Nucleus accumbens (tissue), 56 donors: ENCODE measurements at regions not wholly inside any gene's neighbourhood (a gene's known extent, or its start where the extent isn't known, plus 50 kb on each side); places are given as distances from the start of the nearest gene placed in this dataset.
"Not testable (repeated sequence)": the region's sequence is repeated elsewhere in the genome, so short reads cannot be mapped to it uniquely, and the experiment has no call there.

ENCODE experiments used
- DNase-seq, 56 donors: peaks; one replicate each; lab custom pipeline; 2025; lab: John Stamatoyannopoulos, UW

DNA sequence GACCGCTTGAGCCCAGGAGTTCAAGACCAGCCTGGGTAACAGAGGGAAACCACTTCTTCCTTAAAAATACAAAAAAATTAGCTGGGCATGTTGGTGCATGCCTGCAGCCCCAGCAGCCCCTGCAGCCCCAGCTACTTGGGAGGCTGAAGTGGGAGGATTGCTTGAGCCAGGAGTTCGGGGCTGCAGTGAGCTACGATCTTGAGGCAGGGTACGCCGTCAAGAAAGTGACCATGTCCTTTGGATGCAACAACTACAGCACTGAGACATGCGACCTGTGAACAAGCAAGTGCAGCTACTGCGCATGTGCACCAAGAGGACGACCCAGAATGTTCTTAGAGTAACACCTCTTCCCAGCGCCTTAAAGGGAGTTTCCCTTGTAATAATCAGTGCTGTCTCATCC lies 66.6 kb upstream of the ZNF479 start:
- DNase-seq: no peak

DNA sequence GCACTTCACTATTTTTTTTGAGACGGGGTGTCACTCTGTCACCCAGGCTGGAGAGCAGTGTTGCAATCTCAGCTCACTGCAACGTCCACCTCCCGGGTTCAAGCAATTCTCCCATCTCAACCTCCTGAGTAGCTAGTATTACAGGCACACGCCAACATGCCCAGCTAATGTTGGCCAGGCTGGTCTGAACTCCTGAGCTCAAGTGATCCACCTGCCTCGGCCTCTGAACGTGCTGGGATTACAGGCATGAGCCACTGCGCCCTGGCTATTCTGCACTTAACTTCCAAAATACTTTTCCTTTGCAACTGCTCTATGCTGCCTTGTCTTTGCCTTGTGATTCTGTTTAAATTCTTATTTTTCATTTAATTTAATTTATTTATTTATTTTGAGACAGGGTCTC lies 67.0 kb upstream of the ZNF479 start:
- no peak for DNase-seq

DNA sequence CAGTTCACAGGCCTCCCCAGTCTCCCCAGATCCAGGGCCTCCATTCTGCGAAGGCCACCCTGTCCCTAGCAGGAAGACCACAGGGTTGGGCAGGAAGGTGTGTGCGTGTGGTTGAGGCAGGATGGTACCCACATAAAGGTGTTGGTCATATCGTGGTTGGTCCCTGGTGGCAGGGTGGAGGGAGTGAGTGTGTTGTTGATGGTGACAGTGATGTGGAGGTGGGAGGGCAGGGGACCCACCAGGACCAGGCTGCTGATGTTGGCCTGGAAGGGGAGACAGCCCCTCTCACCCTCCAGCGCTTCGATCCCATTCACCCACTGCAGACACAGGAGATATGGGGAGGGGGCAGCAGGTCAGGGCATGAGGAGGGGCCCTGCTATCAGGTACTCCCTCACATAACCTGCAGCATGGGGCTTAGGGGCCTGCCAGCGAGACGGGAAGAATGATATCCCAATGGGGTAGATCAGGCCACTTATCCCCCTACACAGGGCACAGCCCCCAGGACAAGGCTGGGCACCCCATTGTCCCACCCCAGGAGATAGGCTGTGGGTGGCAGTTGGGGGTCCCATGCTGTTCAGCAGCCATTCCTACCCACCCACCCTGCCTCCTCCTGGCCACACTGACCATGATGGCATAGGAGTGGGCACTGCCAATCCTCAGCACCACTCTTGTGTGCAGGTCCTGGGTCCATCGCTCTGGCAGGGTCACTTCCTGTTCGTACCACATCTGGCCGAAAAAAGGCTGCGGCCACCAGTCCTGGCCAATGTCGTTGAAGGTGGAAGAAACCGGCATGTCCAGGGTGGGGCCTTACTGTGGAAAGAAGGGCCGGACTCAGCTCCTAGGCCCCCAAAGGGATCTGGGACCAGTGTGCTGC lies 69.0 kb upstream of the ZNF479 start:
- no peak for DNase-seq

DNA sequence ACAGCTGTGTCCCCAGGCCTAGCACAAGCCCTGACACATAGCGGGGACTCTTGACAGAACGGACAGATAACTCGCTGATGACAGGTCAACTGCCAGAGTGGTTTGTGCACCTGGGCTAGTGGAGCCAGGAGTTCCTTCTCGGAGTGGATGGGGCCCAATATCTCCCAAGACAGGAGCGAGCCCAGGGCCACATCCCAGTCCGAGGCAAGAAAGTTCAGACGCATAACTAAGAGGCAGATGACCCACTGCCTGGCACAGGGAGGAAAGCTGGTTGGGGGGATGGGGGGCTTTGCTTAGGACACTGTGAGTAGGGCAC lies 69.6 kb upstream of the ZNF479 start:
- no peak for DNase-seq

DNA sequence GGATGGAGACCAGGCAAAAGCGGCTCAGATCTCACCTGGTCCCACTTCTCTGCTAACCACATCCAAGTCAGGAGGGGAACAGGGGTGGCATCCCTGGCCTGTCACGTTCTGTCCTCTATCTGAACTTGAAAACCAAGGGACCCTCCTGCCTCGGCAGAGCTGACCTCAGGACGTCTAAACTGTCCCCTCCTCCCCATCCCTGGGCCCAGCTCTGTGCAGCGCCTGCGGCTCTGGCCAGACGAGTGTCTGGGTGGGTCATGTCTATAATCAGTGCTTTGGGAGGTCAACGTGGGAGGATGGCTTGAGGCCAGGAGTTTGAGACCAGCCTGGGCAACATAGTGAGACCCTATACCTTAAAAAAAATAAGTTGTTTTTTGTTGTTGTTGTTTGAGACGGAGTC lies 70.0 kb upstream of the ZNF479 start:
- no peak for DNase-seq

DNA sequence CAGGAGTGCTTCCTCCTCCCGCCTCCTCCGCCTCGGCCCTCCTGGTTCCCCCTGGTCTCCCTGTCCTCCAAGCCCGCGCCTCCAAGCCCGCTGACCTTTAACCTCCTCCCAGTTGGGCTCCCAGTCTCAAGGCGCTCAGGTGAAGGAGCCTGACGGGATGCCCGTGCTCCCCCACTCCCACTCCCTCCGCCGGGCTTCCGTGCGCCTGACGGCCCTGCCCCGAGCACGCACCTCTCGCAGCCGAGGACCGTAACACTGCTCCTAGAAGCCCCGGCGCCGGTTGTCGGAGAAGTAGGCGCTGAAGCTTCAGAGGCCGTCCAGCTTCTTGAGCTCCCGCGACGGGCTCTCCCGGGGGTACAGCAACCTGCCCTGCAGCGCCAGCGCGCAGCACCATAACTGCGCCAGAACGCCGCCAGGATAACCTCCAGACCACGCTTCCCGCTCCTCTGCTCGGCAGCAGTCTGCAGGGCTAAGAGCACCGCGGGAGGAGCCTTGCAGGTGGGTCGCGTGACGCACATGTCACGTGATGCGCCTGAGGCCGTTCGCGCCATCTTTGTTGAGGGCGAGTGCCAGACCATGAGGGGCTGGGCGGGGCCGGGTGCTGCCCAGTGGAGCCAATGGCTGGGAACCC lies 71.0 kb upstream of the ZNF479 start:
- peak in 20 of 56 donors; percentile 2 to 68 (median 18) for DNase-seq

DNA sequence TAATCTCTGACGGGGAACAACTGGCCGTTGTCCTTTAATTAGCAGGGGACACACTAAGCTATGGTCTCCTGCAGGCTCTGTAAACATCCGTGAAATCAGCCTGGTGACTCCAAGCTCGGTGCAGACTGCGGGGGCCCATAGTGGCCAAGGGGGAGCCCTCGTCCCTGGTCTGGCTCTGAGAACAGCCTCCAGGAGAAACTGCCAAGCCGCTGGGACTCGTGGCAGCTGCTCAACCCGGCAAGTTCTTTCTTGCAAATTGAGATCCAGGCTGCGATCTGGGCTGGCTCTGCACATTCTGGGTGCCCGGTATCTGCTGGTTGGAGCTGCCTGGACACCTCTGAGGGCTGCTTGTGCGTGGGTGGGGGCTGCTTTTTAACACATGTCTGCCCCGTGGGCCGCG lies 71.6 kb upstream of the ZNF479 start:
- DNase-seq: peak in 2 of 56 donors; percentile 4 to 55

DNA sequence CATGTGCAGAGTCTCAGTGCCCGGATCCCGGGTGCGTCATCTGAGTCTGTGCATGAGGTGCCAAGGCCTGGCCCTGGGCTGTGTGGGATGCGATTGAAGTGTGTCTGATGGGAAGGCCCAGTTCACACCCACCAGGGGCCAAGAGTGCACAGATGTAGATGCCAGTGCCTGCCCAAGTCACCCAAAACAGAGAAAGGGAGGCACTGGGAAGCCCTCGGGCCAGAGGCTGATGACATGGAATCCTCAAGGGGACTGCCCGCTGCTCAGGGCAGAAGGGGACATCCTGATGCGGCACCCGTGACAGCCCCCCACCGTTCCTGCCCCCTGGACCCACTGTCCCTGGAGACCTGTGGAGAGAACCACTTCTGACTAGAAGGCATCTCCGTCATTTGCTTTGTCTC lies 72.2 kb upstream of the ZNF479 start:
- DNase-seq: no peak

DNA sequence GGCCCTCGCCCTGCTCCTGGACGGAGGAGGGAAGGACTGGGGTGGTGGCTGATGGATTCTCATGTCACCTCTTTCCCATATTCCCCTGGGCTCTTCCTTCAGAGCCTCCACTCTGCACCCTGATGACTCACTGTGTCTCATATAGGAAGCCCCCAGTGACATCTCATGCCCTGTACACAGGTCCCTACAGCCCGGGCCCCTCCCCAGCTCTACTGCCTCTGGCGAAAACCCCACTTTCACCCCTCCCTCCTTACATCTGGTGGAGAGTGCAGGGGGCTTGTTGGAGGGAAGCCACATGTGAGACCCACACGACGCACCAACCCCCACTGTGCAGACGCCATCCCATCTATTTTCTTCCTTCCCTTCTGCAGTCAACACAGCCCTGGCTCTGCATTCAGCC lies 72.8 kb upstream of the ZNF479 start:
- DNase-seq: no peak

DNA sequence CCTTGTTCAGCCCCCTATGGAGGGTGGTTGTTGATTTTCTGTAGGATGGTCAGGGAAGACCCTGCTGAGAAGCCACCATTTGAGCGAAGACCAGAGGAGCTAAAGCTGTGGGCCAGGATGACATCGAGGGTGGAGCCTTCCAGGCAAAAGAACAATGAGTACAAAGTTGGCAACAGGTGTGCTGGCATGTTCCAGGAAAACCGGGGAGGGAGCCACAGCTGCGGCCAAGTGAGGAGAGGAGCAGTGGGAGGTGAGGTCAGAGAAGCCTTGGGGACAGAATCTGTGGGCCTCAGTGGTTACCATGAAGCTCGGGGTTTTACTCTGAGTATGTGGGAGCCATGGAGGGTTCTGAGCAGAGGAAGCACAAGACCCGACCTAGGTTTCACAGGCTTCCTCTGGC lies 75.6 kb upstream of the ZNF479 start:
- no peak for DNase-seq

DNA sequence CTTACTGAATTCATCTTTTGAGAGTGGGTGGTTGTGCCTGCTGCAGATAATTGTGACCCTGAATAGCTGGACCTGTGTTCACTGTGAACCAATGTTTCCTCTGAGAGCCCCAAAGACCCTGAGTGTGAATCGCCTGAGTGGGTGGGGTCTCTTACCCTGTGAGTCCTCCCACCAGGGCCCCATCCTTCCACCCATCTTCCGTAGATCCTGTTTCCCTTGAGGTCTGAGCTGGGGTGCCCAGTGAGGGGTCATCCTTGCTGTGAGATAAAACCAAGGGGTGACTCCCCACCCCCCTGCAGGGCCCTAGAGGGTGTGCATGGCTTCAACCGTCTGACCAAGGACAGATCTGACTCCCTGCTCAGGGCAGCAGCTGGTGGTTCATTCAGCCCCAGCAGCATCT lies 78.0 kb upstream of the ZNF479 start:
- DNase-seq: no peak

DNA sequence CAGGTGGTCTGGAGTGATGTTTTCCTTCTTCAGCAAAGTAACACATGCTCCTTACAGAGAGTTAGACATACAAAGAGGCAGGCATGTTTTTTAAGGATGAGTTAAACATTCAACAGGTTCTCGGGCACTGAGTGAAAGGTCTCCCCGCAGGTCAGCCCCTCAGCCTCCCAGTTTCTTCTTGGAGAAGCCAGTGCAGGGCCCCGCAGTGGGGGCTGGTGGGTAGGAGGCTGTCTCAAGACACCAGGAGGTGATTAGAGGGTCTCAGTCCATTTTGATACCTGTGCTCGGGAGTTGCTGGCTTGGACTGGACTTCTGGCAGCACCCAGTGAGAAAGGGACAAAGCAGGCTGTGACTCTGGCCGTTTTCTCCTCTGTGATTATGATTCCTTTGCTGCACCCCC lies 78.6 kb upstream of the ZNF479 start:
- DNase-seq: no peak

DNA sequence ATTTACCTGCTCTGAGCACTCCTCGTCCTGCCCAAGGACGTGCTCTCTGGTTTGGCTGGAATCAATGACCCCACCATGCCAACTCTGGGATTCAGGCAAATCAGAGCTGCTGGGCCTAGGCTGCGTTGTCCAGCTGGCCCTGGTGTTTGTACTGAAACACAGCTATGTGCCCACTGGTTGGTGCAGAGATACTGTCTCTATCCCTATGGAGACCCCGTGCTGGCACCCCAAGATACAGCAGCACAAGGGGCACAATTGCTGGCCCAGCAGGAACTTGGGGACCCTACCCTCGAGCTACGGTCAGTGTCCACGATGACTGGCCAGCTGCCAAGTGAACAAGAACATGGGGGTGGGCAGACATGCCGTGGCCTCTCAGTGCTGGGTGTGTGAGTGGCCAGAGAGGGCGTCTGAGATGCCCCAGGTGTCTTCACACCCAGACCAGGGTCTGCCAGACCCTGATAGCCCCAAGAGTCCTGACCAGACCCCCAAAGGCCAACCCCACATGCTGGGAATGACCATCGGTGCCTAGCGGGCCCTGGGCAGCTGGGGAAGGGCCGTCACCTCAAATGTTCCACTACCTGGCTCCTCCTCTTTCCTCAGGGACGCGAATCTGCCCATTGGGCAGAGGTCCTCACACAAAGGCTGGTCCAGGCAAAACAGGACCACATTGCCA lies 79.3 kb upstream of the ZNF479 start:
- DNase-seq: no peak

DNA sequence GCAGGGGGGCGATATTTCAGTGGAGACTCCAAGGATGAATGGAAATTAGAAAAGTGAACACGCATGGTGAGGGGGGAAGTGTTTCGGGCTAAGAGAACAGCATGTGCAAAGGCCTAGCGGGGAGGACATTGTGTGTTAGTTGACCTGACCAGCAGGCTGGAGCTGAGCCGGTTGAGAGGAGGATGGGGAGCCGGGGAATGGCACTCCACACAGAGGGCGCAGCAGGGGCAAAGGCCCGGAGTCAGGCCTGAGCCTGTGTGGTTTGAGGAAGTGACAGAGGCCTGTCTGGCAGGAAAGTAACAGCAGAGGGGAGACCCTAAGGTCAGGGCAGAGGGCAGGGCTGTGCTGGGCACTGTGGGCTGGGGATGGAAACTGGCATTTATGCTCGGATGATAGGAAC lies 83.2 kb upstream of the ZNF479 start:
- DNase-seq: no peak

DNA sequence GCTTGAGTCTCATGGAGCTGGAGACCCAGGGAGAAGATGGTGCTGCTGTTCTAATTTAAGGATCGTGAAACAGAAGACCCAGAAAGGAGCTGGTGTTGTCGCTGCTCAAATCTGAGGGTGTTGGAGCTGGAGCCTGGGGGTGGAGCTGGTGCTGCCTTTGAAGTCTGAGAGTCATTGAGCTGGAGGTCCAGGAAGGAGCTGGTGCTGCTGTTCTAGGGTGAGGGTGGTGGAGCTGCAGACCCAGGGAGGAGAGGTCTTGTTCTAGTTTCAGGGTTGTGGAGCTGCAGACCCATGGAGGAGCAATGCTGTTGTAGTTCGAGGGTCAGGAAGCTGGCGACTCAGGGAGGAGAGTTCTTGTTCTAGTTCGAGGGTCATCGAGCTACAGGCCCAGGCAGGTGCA lies 84.1 kb upstream of the ZNF479 start:
- no peak for DNase-seq

DNA sequence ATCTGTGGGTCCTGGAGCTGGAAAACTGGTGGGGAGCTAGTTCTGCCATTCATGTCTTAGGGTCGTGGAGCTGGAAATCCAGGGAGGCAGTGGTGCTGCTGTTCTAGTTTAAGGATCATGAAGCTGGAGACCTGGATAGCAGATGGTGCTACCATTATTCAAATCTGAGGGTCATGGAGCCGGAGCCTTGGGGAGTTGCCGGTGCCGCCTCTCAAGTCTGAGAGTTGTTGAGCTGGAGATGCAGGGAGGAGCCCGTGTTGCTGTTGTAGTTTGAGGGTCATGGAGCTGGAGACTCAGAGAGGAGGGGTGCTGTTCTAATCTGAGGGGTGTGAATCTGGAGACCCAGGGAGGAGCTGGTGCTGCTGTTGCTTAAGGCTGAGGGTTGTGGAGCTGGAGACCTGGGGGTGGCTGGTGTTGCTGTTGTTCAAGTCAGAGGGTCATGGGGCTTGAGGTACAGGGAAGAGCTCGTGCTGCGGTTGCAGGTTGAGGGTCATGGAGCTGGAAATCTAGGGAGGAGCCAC lies 86.0 kb upstream of the ZNF479 start:
- DNase-seq: no peak

DNA sequence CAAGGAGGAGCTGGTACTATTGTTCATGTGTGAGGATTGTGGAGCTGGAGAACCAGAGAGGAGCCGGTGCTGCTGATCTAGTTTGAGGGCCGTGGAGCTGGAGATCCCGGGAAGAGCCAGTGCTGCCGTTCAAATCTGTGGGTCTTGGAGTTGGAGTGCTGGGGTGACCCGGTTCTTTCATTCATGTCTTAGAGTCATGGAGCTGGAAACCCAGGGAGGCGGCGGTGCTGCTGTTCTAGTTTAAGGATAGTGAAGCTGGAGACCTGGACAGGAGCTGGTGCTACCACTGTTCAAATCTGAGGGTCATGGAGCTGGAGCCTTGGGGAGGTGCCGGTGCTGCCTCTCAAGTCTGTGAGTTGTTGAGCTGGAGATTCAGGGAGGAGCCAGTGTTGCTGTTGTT lies 88.5 kb upstream of the ZNF479 start:
- no peak for DNase-seq

DNA sequence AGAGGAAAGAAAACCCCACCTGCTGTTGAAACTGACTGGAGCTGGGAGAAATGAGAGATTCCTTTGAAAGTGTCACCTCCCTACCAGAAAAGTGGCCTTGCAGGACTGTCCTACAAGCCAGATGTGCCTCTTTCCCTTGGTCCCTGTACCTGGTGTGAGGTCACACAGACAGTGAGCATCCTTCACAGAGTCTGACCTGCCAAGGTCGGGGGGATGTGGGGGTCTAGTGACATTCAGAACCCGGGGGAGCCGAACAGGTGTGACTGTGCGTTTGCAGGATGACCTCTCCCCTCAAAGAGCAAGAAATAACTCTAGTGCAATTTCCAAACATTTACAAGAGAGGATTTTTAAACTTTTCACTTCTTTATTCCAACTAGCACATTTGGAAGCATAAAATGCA lies 93.4 kb upstream of the ZNF479 start:
- DNase-seq: no peak

DNA sequence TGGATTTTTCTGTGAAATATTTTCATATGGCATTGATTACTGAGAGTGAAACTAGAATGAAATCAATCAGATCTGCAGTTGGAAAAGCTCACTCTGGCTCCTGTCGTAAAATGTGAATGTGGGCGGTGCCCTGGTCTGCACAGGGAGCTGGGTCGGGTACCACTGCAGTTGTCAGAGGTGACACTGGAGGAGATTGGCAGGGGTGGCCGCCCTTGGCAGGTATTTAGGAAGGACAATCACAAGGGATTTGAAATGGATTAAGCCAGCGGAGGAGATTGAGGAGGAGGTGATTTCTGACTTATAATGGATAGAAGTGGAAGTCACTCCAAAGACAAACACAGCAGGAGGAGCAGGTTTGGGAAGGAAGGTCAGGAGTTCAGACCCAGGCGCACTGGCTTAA lies 109.0 kb upstream of the ZNF479 start:
- DNase-seq: not testable (repeated sequence)

DNA sequence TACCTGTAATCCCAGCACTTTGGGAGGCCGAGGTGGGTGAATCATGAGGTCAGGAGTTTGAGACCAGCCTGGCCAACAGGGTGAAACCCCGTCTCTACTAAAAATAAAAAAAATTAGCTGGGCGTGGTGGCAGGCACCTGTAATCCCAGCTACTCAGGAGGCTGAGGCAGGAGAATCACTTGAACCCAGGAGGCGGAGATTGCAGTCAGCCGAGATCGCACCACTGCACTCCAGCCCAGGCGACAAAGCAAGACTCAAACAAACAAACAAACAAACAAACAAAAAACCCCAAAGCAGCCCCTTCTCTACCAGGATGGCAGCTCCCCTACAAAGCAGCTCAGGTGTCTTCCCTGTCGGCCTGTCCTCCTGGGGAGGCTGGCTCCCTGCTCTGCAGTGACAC lies 111.3 kb upstream of the ZNF479 start:
- DNase-seq: not testable (repeated sequence)

DNA sequence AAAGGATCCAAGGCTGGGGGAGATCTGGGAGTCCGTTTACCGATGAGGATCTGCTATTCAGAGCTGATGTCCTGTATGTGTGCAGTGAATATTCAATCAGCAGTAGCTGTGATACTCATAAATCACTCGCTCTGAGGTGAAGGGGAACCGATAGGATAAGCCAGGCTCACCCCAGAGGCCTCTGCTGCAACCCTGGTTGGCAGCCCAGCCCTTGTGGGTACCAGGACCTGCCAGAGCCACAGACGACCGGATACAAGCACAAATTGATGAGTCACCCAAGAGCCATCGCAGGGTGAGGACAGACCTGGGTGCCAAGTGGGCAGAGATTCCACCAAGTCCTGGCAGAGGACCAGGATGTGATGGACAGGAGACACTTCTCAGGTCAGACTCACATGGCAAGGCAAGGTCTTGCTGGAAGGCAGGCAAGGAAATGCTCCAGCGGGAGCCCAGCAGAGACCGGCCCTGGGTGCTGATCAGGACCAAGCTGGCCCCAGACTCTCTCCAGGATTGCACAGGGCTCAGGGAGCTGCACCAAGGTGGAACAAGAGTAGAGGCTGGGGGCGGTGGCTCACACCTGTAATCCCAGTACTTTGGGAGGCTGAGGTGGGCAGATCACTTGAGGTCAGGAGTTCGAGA lies 112.2 kb upstream of the ZNF479 start:
- not testable (repeated sequence) for DNase-seq
